Heart left ventricle (tissue), 13 donors: ENCODE measurements at regions not wholly inside any gene's neighbourhood (a gene's known extent, or its start where the extent isn't known, plus 50 kb on each side); places are given as distances from the start of the nearest gene placed in this dataset.

ENCODE experiments used
- CTCF ChIP-seq, 12 donors: fragments of 200-600 bp; sonication (generic) in 4 of 12; IDR thresholded peaks; one replicate each; pipeline versions ENCODE4 v1.5.0 to v1.8.0; 2018 to 2022; ENCODE audit warnings: antibody characterized with exemption in 12 of 12, mild to moderate bottlenecking in 5 of 12
- POLR2A ChIP-seq, 2 donors: fragments of 450-650 bp; IDR thresholded peaks; one replicate each; pipeline ENCODE4 v1.6.1; 2017; ENCODE audit warnings: antibody characterized with exemption in 2 of 2, mild to moderate bottlenecking in 2 of 2, moderate library complexity in 2 of 2
- donor health status: ischemic (EF 13 %, LVEDD 7.1; RV severe dilation, severe dysfunction).
- donor health status: DM: no; HTN: yes; CAD: no.
- donor health status: DM: no; HTN: no; CAD: no.
- donor health status: ischemic (EF 25% LVEDD 6.9; RV normal size, moderate dysfunction).
- donor health status: ischemic (EF 25% LVEDD 5.7; RV mildly dilated, moderate dysfunction).
- donor health status: ischemic (EF 35%, LVEDD 5.7; RV mildly dilated, moderate dysfunction).
- donor health status: nonischemic (EF 11% LVEDD 7.7; RV severe dilation, severe dysfunction).
- donor health status: DM: yes; HTN: yes; CAD: no.
- donor health status: PGD.
- donor health status: ischemic (EF 29% LVEDD 5.4; RV normal size, mild dysfunction).
- donor health status: nonischemic (EF 23%, LVEDD 6.1; RV moderate dilation, normal function).

- no peak for TF ChIP-seq CTCF (IDR thresholded peaks at IDR 0.05)
- no peak for TF ChIP-seq POLR2A (IDR thresholded peaks at IDR 0.05)
Measured at GRCh38 chrX:13147733-13148132, 103.3 kb upstream of the FAM9C start.
